GM21360 (cell line): ENCODE measurements at regions not wholly inside any gene's neighbourhood (a gene's known extent, or its start where the extent isn't known, plus 50 kb on each side); places are given as distances from the start of the nearest gene placed in this dataset.

Source experiments
- ATAC-seq: cut with Tn5 transposase; IDR thresholded peaks from one replicate; pipeline ENCODE4 v1.9.1; 2021; ENCODE audit warnings: mild to moderate bottlenecking, moderate library complexity; ENCODE audit not compliant: unreplicated experiment

DNA sequence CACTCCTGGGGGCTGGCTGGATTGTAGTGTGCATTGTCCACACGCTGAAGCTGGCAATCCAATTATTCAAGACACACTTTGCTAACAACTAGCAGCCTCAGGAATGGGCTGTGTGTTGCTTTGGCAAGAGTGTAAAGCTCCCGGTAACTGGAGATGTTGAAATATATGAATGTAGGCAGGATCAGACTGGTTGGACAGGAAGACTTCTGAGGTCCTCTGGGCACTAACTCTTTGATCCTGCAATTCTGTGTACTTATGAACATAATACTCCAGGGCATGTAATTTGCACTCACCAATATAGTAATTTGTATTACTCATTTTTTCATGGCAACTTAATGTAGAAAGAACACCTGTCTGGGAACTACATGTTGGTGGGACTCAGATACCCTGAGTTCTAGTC lies 106.7 kb upstream of the SLC28A3 start:
- ATAC-seq = no peak

GRCh38 chr9:84450029-84450428 lies 109.5 kb upstream of the SLC28A3 start:
- ATAC-seq = no peak

DNA sequence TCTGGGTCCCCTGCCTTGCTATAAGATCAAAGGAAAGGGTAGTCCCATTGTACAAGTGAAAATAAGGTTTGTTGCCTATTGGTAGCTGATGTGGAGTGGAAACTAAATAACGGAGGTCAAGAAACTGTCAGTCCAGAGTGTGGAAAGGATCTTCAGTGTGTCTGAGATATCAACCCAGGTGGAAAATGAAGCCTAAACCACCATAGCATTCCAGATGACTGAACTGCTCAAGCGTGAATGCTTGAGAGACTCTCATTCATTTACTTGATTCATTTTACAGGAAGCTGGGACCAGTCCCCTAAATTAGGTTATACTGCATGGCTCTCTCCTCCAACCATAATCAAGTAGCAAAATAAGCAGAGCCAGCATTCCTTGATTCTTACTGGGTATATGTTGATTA lies 116.0 kb upstream of the SLC28A3 start:
- ATAC-seq = no peak

DNA sequence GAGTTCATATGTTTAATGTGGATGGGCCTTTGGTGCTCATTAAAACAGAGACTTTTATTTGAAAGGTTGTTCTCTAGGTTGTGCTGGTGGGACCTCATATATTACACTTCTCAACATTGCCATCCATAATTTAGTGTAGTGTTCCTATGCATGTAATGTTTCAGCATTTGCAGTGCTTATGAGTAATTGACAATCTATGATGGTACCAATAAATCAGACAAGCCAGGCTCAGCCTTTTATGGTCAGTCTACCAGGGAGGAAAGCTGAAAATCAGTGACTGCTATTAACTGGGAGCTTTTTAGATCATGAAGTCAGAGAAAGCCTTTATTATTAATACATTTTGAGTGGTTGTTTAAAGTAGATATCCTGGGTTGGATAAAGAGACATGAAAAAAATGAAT lies 120.1 kb upstream of the SLC28A3 start:
- ATAC-seq = no peak

DNA sequence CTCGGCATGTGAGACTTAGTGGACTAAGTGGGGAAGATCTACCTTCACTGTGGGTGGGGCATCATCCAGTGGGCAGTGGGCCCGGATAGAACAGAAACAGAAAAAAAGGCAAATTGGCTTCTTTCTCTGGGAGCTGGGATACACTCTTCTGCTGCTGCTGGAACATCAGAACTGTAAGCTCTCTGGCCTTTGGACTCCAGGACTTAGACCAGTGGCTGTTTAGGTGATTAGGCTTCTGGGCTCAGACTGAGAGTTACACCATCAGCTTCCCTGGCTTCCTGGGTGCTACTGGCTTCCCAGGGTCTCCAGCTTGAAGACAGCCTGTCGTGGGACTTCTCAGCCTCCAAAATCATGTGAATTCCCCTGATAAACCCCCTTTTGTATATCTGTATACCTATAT lies 122.7 kb upstream of the SLC28A3 start:
- no peak for ATAC-seq

DNA sequence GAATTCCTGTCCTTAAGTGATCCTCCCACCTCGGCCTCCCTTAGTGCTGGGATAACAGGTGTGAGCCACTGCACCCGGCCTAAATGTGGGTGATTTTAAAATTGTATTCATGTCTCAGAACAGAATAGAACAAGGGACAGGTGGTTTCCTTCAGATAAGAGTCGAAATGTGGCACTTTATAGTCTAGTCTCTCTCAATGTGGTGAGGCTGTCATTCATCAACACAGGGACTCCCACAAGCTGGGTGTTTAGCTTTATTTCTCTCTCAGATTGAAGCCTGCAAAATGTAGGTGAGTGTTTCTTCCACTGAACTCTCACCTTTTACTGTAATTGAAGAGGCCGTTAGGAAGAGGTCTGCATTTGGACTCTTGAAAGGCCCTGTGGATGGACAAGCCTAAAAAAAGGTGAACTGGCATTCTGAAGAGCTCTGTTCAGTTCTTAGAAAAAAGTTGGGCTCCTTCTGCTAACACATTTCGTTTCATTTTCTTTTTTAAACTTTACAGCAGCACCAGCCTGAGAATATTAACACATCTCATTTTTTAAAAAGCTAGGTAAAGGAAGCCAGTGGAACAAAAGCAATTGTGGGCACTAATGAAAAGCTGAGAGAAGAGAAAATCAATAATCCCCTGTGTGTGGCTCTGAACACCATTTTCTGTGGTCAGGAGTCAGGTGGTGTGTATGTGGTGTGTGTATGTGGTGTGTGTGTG lies 126.2 kb upstream of the SLC28A3 start:
- ATAC-seq = no peak

DNA sequence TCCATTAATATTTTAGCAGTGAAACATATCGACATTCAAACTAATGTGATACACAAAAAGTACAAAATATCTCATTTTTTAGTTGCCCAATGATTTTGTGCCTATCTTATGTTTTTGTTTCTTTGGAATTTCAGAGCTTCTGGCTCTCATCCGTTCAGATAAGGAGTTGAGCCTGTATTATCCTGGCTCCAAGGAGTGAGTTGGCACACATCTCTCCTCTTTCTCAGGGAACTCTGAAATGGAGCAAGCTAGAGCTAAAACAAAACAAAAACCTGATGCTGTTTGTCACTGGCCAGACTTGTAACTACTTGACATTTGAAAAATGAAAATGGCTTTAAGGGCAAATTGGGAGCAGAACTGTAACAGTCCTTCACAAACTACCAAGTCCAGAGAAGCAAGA lies 131.3 kb upstream of the SLC28A3 start:
- ATAC-seq = no peak

DNA sequence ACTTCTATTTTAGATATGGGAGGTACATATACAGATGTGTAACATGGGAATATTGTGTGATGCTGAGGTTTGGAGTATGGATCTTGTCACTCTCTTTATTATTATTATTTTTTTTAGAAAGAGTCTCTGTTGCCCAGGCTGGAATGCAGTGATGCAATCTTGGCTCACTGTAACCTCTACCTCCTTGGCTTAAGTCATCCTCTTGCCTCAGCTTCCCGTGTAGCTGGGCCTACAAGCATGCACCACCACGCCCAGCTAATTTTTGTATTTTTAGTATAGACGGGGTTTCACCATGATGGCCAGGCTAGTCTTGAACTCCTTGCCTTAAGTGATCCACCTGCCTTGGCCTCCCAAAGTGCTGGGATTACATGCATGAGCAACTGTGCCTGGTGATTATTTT lies 138.4 kb upstream of the SLC28A3 start:
- ATAC-seq = no peak

DNA sequence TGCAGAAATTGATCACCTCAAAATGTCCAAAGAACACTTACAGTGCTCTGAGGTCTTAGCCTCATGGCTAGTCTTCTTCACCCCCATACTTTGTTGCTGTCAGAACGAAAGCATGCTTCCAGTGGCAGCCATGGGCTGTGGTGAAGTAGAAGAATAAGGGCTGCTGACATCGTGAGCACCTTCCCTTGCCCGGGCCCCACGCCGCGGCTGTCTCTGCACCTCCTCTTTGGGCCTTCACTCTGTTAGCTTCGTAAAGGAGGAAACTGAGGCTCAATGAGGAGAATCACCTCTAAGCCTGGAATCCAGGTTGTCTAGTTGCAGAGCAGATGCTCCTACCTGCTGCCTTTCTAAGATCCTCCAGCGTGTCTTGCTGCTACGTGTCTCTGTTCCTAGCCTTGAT lies 139.5 kb upstream of the SLC28A3 start:
- ATAC-seq = no peak

DNA sequence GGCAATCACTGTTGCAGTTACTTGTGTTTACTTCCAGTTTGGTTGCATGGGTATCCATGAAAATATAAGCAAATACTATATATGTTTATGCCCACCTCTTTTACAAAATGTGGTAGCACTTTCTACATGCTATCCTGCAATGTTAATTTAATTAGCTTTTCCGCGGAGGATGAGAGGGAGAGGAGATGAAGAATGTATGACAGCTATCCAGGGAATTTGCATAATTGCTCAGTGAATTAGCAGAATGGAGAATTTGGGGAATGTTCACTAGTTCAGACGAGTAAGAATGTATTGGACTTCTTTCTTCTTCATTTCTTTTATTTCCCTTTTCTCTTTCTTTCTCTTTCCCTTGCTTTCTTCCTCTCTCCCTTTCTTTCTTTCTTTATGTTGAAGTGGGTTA lies 140.7 kb upstream of the SLC28A3 start:
- no peak for ATAC-seq

- no peak for ATAC-seq
These were observed 141.2 kb upstream of the SLC28A3 start for GRCh38 chr9:84481636-84482218.

GRCh38 chr9:84482607-84483006 lies 142.0 kb upstream of the SLC28A3 start:
- ATAC-seq = no peak

DNA sequence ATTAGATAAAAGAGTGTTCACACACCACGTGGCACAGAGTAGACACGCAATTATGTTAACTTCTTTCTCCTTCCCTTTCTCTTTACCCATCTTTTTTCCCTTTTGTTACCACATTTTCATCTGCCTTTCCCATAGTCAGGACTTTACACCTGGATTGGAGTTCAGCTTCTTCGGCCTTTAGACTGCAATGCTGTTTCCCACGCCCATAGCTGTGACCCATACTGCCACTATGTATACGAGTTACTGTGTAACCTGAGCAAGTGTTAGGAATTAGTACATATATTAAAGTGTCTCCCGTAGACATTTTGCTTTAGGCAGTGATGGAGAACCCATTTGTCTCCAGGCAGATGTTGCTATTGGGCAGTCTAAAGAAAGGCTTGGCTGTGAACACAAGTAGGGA lies 143.6 kb upstream of the SLC28A3 start:
- no peak for ATAC-seq

GRCh38 chr9:84485539-84485938 lies 145.0 kb upstream of the SLC28A3 start:
- ATAC-seq = no peak

GRCh38 chr9:84486663-84487062 lies 146.1 kb upstream of the SLC28A3 start:
- no peak for ATAC-seq

DNA sequence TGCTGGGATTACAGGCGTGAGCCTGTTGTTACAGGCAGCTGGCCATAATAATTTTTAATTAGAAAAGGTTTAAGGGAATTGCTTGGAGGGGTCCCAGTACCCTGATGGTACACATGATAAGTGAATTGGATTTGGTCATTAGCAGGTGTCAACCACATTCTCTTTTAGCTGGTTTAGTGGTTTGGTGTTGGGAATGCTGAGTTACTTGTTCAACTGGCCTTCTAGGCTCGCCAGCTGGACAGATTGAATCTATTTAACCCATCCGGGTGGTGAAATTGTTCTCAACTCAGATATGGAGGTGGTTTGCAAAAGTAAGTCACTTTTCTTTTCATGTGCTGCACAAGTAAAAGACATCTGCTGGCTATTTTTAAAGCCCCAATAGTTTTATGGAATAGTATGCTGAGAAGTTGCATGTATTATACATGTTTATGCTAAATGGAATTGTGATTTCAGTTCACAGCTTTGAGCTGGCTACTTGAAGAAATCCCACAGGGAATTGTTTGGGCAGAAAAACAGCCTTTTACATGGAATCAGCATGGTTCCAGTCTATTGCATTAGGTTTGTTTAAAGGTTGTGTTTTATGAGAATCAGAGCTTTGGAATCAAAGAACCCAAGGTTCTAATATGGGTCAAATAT lies 149.8 kb upstream of the SLC28A3 start:
- no peak for ATAC-seq

DNA sequence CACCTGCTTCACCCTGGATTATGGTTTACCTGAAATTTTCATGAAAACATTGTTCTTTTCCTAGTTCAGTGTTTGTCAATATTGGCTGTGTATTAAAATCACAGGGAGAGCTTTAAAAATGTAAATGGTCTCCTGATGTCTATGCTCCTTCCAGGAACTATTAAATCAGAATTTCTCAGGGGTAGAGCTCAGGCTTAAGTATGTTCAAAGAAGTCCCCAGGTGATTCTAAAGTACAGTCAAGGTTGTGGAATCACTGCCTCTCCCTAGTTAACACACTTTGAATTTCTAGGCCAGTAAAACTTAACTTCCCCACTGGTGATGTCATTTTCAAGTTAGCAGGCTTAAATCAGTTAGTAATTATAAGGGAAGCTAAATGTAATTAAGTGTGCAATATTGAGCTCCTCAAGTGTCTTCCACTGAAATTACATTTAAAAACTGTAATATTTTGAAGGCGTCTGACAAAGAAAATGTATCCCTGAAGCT lies 150.3 kb upstream of the SLC28A3 start:
- no peak for ATAC-seq

DNA sequence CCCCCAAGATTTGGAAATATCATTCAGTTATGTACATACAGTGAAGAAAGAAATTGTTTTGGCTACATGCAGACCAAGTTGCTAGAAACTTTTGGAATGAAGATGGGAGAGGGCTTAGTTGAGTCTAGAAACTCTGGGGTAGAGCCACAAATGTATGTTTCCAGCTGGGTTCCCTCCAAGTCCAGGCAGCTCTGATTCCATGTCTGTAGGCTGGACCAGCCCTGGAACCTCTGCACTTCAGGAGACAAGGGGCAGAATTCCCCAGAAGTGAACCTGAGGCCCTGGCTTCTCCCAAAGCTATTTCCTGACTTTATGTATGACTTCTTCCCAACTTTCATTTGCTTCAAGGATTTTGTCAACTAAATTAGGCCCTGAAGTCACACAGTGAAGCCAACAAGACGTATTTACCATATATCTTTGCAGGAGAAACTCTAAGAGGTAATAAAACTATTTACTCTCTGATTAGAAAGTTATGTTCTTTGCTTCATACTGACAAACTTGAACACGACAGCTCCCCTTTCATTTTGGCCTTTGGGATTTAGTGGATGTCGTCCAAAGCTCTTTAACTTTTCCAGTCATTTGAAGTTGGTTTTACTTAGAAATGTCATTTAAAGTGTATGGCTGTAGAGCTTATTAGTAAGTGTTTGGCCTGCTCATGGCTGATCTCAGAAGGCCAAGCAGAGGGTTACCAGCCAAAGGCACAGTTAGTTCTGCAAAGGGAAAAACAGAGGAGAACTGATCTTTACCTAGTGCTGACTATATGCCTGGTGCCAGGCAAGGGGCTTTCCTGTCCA lies 152.0 kb upstream of the SLC28A3 start:
- no peak for ATAC-seq

GRCh38 chr9:84493284-84493947 lies 152.9 kb upstream of the SLC28A3 start:
- ATAC-seq = no peak

DNA sequence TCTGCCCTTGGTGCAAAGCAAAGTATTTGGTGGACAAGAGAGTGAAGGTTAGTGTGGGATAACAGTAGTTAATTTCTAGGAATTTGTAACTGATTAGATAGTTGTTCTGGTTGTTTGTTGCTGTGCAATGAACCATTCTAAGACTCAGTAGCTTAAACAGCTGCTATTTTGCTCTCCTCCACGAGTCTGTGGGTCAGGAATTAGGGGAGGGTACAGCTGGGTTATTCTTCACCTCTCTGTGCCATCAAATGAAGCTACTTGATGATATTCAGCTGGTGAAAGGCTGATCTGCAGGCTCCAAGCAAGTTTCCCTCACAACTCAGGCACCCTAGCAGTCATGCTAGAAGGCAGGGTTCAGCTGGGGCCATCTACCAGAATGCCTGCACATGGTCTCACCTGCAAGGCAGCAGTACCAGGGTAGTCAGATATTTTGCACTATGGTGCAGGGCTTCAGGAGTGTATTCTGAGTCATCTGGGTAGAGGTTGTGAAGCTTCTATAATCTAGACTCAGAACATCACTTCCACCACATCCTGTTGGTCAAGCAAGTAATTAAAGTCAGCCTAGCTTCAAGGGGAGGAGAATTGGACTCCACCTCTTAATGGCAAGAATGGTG lies 159.5 kb upstream of the SLC28A3 start:
- no peak for ATAC-seq

- no peak for ATAC-seq
These were observed 160.3 kb upstream of the SLC28A3 start for GRCh38 chr9:84500826-84501225.
